ENCODE measurements at regions not wholly inside any gene's neighbourhood (a gene's known extent, or its start where the extent isn't known, plus 50 kb on each side); places are given as distances from the start of the nearest gene placed in this dataset.

- FAIRE-seq (no peak), DNase-seq (ENCODE audit: low read depth, low spot score) (no peak)
- Histone ChIP-seq H3K27ac (ENCODE audit: control insufficient read depth, insufficient read depth, low read length) (no peak overlapping the region), H3K9ac (ENCODE audit: control insufficient read depth, extremely low read depth, insufficient read depth, low read length) (no peak overlapping the region), H3K36me3 (ENCODE audit: control insufficient read depth in 2 of 2, extremely low read depth in 1 of 2, insufficient read depth in 2 of 2, low read length in 2 of 2) (no peaks in the 10 kb centered on the region), H3K4me2 (ENCODE audit: control insufficient read depth, extremely low read depth, insufficient read depth, low read depth, low read length) (no peak overlapping the region), H3K4me3 (ENCODE audit: control insufficient read depth in 2 of 3, extremely low read depth in 1 of 3, insufficient read depth in 2 of 3, low read depth in 1 of 3, low read length in 3 of 3) (no peak overlapping the region), H3K9me3 (ENCODE audit: control insufficient read depth, low read depth, low read length) (peaks cover 1% of the 10 kb centered on the region), H2AFZ (ENCODE audit: control insufficient read depth, low read length) (no peak overlapping the region), H3K4me1 (ENCODE audit: control insufficient read depth, extremely low read depth, insufficient read depth, low read length) (no peaks in the 10 kb centered on the region), H3K9me1 (ENCODE audit: control insufficient read depth, extremely low read depth, insufficient read depth, low read length) (no peaks in the 10 kb centered on the region), H3K79me2 (ENCODE audit: control insufficient read depth, insufficient read depth, low read length) (no peaks in the 10 kb centered on the region), H3K27me3 (ENCODE audit: control insufficient read depth, extremely low read depth, insufficient read depth, low read length) (no peaks in the 10 kb centered on the region), H4K20me1 (ENCODE audit: control insufficient read depth, extremely low read depth, insufficient read depth, low read length) (no peaks in the 10 kb centered on the region)
- dilution Hi-C loops (cut with MboI; ENCODE audit: extremely low pct_ligation_motif_present, low sequenced_read_pairs): no loop called here
- TF ChIP-seq EZH2 (IDR thresholded peaks at IDR 0.05; ENCODE audit: low read length) (no peak), CTCF (optimal IDR thresholded peaks at IDR 0.05 in 1 of 3, IDR thresholded peaks at IDR 0.05 in 1 of 3, conservative IDR thresholded peaks at IDR 0.05 in 1 of 3; ENCODE audit: extremely low read depth in 1 of 3, insufficient read depth in 2 of 3, low read length in 3 of 3) (no peak)
Measured at GRCh38 chr12:76198839-76199238, 114.4 kb upstream of the NAP1L1 start.

- H3K4me1 ChIP-seq (ENCODE audit: control insufficient read depth, extremely low read depth, insufficient read depth, low read length): no peaks in the 10 kb centered on the region
- H3K4me3 ChIP-seq (ENCODE audit: control insufficient read depth in 2 of 3, extremely low read depth in 1 of 3, insufficient read depth in 2 of 3, low read depth in 1 of 3, low read length in 3 of 3): no peak overlapping the region
- H3K9ac ChIP-seq (ENCODE audit: control insufficient read depth, extremely low read depth, insufficient read depth, low read length): no peak overlapping the region
- no peaks in the 10 kb centered on the region for H4K20me1 ChIP-seq (ENCODE audit: control insufficient read depth, extremely low read depth, insufficient read depth, low read length)
- no peak for FAIRE-seq
- no peak overlapping the region for H3K27ac ChIP-seq (ENCODE audit: control insufficient read depth, insufficient read depth, low read length)
- H3K4me2 ChIP-seq (ENCODE audit: control insufficient read depth, extremely low read depth, insufficient read depth, low read depth, low read length): no peak overlapping the region
- TF ChIP-seq EZH2 (IDR thresholded peaks at IDR 0.05; ENCODE audit: low read length): no peak
- TF ChIP-seq CTCF (optimal IDR thresholded peaks at IDR 0.05 in 1 of 3, IDR thresholded peaks at IDR 0.05 in 1 of 3, conservative IDR thresholded peaks at IDR 0.05 in 1 of 3; ENCODE audit: extremely low read depth in 1 of 3, insufficient read depth in 2 of 3, low read length in 3 of 3): no peak
- no peaks in the 10 kb centered on the region for H3K27me3 ChIP-seq (ENCODE audit: control insufficient read depth, extremely low read depth, insufficient read depth, low read length)
- no peaks in the 10 kb centered on the region for H3K9me1 ChIP-seq (ENCODE audit: control insufficient read depth, extremely low read depth, insufficient read depth, low read length)
- no peak overlapping the region for H2AFZ ChIP-seq (ENCODE audit: control insufficient read depth, low read length)
- dilution Hi-C loops (cut with MboI; ENCODE audit: extremely low pct_ligation_motif_present, low sequenced_read_pairs): no loop called here
- H3K36me3 ChIP-seq (ENCODE audit: control insufficient read depth in 2 of 2, extremely low read depth in 1 of 2, insufficient read depth in 2 of 2, low read length in 2 of 2): no peaks in the 10 kb centered on the region
- peaks cover 1% of the 10 kb centered on the region for H3K9me3 ChIP-seq (ENCODE audit: control insufficient read depth, low read depth, low read length)
- DNase-seq (ENCODE audit: low read depth, low spot score): no peak
- no peaks in the 10 kb centered on the region for H3K79me2 ChIP-seq (ENCODE audit: control insufficient read depth, insufficient read depth, low read length)
Measured at GRCh38 chr12:76197283-76197682, 112.8 kb upstream of the NAP1L1 start.
